ENCODE measurements at regions not wholly inside any gene's neighbourhood (a gene's known extent, or its start where the extent isn't known, plus 50 kb on each side); places are given as distances from the start of the nearest gene placed in this dataset.
"Not testable (repeated sequence)": the region's sequence is repeated elsewhere in the genome, so short reads cannot be mapped to it uniquely, and the experiment has no call there.

DNA sequence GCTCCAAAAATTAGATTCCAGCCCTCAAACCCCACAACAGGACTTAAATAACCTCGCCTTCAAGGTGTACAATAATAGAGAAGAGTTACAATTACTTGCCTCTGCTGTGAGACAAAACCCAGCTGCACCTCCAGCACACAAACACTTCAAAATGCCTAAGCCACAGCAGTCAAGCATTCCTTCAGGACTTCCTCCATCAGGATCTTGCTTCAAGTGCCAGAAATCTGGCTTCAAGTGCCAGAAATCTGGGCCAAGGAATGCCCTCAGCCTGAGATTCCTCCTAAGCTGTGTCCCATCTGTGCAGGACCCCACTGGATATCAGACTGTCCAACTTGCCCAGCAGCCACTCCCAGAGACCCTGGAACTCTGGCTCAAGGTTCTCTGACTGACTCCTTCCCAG lies 1088.3 kb downstream of the SORCS3 start:
- DNase-seq (ENCODE audit: low spot score): no peak

DNA sequence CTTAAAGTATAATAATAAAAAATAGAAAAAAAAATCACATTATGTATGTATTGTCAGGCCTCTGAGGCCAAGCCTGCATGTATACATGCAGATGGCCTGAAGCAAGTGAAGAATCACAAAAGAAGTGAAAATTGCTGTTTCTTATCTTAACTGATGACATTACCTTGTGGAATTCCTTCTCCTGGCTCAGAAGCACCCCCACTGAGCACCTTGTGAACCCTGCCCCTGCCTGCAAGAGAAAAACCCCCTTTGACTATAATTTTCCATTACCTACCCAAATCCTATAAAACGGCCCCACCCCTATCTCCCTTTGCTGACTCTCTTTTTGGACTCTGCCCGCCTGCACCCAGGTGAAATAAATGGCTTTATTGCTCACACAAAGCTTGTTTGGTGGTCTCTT lies 1086.5 kb downstream of the SORCS3 start:
- not testable (repeated sequence) for DNase-seq (ENCODE audit: low spot score)

DNA sequence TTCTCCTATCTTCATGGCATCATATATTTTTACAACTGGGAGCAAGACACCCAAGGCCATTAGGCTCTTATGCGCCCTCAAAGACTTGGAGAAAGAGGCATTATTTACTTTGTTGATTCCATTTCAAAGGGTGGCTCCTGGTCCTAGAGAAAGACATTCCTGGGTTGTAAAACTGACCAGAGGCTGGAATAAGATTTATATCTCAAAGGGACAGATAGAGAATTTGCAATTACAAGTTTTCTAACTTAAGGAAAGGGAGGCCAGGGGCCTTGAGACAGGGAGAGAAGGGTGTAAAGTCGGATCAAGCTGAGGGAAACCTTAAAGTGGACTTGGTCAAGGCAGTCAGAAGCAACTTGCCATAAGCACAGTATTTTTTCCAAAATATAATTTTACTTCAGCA lies 1086.0 kb downstream of the SORCS3 start:
- DNase-seq (ENCODE audit: low spot score): no peak

DNA sequence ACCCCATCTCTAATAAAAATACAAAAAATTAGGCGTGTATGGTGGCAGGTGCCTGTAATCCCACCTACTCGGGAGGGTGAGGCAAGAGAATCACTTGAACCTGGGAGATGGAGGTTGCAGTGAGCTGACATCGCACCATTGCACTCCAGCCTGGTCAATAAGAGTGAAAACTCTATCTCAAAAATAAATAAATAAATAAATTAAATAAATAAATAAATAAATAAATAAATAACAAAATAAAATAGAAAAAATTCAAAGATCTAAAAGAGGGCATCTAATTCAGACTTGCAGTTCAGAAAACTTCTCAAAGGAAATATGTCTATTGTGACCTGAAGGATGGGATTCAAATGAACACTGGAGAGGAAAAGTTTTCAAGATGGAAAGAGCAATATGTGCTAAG lies 1085.1 kb downstream of the SORCS3 start:
- no peak for DNase-seq (ENCODE audit: low spot score)

DNA sequence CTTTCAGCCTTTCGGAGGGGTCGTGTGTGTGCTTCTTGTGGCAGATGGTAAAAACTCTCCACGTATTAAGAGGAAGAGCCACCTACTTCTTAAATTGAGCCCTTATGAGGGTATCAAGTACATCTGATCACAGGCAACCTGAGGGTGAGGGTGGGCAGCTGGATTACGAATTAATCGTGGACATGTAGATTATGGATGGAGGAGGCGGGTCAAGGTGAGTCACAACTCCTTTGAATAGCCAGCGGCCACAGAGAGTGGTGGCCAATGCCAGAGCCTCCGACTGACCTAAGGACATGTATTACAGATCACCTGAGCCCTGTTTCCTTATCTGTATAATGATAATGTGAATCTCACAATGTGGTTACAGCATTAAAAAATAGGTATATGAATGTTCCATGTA lies 1083.9 kb downstream of the SORCS3 start:
- no peak for DNase-seq (ENCODE audit: low spot score)

DNA sequence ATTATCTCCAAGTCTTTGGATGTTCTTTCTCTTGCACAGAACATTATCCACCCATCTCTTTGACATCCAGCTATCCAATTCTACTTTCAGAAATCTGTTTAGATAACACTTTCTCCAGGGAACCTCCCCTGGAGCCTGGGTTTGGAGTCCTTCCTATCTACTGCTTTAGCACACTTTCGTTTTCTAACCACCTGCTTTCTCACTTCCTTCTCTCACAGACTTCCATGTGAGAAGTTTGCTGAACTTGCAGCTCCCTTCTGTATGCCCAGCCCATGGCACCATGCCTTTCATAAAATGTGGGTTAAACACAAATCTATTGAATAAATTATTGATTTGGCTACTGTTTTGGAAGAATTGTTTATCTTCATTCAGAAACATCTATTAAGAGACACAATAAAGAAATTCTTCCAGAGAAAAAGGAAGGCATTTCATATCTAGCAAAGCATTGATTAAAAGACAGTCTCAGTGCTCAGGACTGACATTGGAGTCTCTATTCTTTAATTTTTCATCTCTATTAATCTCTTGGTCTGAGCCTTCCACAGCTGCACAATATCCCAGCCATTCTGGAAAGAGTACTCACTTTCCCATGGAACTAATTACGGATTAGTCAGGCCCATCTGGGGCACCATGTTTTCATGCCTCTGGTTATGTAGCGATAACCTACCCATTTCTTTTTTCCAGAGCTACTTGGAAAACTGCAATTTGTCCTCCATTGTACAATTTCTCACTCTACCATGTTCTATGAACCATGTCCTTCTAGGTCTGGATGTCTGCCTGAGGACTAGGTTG lies 1077.3 kb downstream of the SORCS3 start:
- no peak for DNase-seq (ENCODE audit: low spot score)

DNA sequence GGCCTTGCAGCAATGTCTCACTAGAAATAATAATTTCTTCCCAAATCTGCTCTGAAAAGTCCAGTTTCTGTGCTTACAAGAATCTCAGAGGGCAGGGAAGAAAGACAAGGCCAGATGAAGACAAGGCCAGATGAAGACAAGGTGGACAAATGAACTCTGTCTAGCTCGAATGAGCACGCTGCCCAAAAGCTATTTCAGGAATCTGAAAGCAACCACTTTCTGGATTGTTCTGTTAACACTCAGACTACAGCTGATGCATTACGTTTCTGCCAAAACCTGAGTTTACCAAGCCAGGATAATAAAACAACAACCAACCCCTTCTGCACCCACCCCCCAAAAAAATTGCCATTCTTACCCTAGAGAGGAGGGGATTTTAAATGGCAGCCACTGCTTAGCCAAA lies 1073.6 kb downstream of the SORCS3 start:
- no peak for DNase-seq (ENCODE audit: low spot score)

DNA sequence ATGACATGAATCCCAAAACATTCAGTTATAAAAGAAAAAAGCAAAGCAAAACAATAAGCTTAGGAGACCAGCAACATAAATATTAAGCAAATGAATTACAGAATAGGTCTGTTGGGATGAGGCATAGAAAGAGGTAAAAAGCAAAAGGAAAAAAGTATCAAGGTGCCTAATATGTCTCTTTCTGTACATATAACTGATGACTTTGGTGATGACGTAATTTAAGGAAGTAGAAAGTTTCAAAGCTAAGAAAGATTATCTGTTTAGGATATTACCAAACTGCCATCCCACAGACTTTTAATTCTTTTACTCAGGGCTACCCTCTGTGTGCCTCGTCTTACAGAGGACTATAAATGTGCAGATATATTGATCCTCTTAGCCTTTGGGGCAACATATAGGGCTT lies 1066.5 kb downstream of the SORCS3 start:
- DNase-seq (ENCODE audit: low spot score): no peak

DNA sequence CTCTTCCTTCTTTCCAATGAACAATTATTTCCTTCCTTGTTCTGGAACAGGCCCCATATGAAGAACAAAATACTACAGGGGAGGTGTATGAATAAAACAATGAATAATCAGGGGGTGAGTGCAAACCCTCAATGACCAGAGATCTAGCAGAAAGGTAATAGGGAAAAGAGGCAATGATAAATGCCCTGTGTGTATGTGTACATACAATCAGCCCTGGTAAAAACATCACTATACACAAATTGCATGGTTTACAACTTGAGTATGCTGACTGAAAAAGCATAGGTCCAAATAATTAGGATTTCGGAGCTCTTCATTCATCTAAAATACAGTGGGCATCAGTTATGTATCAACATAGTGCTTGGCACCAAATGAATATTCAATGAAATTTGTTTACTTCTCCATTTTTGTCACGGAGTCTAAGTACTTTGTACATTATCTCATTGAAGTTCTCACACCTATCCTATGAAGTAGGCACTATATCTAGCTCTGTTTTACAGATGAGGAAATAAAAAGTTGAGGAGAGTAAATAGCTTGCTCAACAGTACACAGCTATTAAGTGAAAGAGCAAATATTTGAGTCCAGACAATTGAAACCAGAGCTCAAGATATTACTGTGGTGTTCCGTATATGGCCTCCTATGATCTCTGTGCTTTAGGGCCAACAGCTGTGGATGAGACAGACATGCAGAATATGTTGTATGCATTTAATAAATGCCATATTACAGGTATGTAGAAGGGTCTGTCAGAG lies 1065.4 kb downstream of the SORCS3 start:
- DNase-seq (ENCODE audit: low spot score): no peak

DNA sequence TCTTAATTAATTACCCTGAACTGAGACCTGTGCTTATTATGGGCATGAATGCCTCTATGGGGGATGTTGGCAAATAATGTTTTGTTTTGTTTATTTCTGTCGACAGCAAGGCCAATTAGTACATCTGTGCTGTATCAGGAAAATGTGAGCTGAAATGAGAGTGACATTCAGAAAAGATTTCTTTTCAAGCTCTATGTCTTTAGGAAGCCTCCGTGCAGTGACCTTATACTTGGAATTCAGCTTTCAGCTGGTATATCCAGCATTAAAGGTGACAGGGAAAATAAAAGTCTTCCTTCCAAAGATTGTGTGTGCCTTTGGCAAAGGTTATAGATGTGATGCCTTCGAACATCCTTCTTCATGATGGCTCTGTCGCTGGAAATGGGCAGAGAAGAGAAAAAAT lies 1061.1 kb downstream of the SORCS3 start:
- DNase-seq (ENCODE audit: low spot score): no peak

DNA sequence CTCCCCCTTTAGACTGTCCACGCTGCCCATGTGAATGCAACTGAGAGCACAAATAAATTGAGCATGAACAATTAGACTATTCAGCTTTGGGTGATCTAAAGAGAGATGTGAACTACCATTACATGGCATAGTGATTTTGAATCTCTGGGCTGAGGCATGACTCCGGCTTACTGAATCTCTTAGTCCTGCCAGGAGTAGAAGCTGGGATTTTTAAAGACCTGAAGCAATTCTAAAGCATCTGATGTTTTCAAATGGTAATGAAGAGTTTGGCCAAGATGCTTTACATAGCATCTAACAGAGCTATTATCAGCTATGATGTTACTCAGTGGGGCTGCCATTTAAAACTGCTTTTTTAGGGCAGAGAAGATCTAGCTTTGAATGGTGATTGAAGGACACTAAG lies 1059.1 kb downstream of the SORCS3 start:
- DNase-seq (ENCODE audit: low spot score): no peak

DNA sequence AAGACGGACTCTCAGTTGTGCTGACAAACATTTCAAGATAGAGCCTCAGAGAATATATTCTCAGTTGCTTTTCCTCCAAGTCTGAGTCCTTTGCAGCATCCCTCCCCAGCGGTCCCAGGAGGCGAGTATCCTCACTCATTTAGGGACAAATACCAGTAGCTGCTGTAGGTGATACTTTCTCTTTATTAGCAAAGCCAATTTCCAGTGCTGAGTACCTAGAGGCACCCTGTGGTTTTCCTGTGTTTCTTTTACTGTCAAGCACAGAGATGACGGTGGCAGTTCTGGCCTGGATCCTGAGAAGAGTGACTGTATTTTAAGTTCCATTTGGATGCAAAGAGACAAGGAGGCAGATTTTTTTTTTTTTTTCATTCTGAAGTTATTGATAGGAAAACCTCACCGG lies 1058.4 kb downstream of the SORCS3 start:
- no peak for DNase-seq (ENCODE audit: low spot score)

DNA sequence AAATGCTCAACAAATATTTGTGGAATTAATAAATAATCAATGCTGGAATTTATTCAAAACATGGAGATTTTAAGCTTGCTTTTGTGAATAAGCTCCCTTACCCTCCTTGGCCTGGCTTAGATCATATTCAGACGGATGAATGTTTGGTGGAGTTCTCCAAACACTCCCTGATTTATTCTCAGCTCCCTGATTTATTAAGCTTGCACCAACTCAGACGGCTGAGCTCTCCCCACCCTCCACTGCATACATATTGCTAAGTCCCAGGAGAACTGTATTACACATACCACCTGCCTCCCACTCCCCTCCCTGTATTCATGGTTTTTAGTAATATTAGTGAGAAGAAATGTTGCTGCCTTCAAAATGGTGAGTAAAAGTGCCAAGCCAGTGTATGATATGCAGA lies 1057.5 kb downstream of the SORCS3 start:
- DNase-seq (ENCODE audit: low spot score): no peak

DNA sequence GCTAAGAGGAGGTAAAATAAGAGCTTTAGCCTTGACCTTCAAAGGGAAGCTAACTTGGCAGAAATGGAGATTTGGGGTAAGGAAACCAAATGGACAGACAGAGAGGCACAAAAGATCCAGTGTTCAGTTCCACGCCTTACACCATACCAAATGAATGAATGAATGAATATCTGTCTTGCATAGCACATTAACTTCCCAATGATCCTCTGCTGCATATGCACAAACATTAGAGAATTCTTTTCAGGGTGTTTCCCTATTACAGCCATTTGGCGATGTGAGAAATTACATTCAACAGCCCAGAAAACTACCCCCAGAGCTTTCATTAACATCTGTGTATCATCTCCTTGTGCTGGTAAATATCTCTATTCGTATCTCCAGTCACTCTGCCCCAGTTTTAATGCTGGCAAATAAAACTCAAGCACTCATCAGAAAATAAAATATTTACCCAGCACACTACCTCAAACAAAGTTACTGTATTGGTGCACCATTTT lies 1056.2 kb downstream of the SORCS3 start:
- DNase-seq (ENCODE audit: low spot score): no peak

DNA sequence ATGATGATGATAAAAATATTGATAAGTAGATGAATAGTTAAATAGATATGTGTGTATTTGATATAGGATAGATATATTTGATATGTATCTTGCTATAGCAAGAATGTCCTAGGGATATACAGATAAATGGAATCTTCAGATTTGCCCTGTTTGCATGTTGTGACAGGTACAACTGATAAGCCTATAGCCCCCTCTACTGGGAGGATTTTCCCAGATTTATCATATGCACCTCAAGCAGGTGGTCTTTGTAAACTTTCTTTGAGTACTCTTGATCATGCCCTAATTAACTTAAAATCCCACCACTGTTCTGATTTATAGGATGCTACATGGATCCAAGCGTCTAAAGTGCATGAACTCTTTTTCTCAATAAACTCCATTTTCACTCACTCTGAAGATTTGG lies 1050.7 kb downstream of the SORCS3 start:
- no peak for DNase-seq (ENCODE audit: low spot score)

DNA sequence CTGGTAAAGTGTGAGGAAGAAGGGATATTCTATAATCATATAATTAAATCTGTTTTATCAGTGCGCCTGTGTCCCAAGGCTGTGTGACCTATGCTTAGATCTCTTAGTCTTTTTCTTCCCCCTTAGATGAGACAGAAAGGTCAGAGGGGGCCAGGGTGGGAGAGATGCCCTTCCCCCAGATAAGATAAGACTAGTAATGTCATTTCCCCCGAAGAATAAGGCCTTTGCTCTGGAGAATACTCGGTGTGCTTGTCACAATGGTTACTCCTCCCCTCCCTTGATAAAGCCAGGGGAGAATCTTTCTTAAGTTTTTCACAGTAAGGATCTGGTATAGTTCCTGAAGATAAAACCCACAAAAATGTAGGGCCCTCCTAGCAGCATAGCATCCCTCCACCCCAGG lies 1041.8 kb downstream of the SORCS3 start:
- no peak for DNase-seq (ENCODE audit: low spot score)

DNA sequence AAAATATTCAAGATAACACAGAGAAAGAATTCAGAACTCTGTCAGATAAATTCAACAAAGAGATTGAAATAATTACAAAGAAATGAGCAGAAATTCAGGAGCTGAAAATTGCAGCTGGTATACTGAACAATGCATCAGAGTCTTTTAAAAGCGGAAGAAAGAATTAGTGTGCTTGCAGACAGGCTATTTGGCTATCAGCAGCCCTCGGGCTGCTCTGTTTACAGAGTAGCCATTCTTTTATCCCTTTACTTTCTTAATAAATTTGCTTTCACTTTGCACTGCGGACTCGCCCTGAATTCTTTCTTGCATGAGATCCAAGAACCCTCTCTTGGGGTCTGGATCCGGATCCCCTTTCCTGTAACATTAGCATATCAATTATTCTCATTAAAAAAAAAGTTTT lies 1040.0 kb downstream of the SORCS3 start:
- DNase-seq (ENCODE audit: low spot score): no peak

DNA sequence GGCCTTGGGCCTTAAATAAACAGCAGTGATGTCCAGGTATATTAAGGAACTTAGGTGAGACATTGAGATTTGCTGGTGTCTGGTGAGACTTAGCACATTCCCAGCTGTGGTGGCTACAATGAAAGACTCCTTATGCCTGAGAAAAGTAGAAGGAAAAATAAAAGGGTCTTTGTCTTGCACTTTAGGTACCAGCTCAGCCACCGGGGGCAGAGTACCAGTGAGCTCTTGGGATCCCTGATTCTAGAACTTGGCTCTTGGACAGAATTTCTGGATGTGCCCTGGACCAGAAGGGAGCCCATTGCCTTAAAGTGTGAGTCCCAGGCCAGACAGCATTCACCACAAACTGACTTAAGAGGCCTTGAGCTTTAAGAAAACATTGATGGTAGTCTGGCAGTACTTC lies 1038.7 kb downstream of the SORCS3 start:
- no peak for DNase-seq (ENCODE audit: low spot score)

DNA sequence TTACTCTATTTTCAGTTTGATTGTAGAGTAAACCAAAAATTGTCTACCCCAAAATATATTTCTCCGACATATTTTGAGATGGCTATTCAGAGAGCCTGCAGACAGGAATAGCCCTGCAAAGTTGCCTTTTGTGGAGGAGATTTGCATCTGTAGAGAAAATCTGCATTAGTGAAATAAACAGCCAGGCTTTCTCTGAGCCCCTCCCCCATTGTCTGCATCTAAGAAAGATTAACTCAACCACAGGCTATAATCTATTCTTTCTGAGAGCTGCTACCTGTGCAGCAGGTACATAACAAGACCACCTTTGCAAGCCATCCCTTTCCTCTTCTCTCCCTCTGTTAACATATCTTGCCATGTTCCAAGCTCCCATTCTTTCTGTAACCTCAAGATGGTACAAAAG lies 1034.2 kb downstream of the SORCS3 start:
- no peak for DNase-seq (ENCODE audit: low spot score)

DNA sequence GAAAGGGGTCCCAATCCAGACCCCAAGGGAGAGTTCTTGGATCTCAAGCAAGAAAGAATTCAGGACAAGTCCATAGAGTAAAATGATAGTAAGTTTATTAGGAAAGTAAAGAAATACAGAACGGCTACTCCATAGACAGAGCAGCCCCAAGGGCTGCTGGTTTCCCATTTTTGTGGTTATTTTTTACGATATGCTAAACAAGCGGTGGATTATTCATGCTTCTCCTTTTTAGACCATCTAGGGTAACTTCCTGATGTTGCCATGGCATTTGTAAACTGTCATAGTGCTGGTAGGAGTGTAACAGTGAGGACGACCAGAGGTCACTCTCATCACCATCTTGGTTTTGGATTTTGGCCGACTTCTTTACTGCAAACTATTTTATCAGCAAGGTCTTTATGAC lies 1033.4 kb downstream of the SORCS3 start:
- DNase-seq (ENCODE audit: low spot score): no peak

DNA sequence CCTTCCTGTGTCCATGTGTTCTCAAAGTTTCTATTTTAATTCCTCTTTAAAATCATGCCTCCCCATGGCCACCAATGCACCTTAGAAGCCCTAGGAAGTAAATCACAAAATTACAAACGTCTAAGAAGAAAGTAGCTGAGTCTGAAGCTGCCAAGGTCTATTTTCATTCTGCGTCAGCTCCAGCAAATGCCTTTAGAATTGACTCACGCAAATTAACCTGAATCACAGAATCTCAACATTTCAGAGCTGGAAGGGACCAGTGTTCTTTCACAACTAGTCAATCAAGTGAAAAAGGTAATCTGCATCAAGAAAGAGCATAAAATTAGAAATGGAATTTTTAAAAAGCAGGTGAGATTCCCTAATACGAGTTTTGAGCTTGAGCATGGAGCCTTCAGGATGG lies 1017.6 kb downstream of the SORCS3 start:
- DNase-seq (ENCODE audit: low spot score): no peak

DNA sequence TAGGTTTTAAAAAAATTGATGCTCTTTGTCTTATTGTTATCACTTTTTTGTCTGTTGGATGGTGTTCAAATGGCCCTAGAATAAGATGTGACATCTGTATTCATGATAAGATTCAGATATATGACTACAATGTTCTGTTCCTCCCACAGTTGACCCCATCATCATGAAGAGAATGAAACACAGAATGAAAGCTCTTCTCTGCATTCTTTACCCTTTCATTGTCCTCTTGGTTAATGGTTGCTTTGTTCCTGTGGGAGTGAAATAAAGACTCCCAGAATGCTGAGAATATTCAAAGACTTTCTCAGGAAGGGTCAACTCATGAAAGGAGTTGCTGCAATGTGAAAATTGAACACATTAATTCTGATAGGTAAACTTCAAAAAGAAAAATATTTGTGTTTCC lies 1015.8 kb downstream of the SORCS3 start:
- DNase-seq (ENCODE audit: low spot score): no peak

DNA sequence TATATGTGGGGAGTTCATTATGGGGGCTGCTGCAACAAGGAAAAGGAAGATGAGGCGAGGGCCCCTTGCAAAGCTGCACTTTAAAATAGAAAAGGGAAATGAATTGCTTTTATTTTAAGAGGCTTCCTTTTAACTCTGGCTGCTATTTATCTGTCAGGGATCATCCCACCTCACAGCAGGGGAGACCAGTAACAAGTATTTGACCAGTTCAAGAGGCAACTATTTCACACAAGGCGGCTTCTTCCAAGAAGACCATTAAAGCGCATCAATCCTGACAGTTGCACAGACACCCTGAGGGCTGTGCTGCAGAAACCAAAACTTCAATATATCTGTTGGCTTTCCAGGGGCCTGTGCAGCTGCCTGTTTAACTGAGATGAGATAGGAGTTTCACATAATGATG lies 1009.2 kb downstream of the SORCS3 start:
- DNase-seq (ENCODE audit: low spot score): no peak

DNA sequence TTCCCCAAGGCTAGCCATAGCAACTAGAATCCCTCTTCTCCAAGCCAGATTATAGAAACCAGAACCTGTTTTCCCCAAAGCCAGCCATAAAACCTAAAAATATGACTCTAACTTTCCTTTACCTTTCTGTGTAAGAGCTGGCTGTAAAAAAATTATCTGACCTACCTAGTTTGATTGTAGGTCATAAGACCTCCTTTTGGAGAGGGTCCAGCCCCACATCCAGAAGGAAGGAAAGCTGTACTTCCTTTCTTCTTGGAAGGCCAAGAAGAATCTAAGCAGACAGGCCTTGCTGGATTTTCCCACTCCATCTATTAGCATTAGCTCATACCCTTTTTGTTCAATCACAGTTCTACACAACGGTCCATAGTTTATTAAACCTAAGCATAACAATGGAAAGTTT lies 1006.3 kb downstream of the SORCS3 start:
- DNase-seq (ENCODE audit: low spot score): no peak

Data from CD4-positive, alpha-beta T cell treated with Interleukin-2 at 100 ng/mL for 4 hours (primary cell).